ENCODE measurements at regions not wholly inside any gene's neighbourhood (a gene's known extent, or its start where the extent isn't known, plus 50 kb on each side); places are given as distances from the start of the nearest gene placed in this dataset.

- Histone ChIP-seq H3K36me3 (ENCODE audit: insufficient read depth, low read length) (no peaks in the 10 kb centered on the region), H3K27me3 (ENCODE audit: insufficient read depth, low read length, poor library complexity) (no peaks in the 10 kb centered on the region), H3K4me3 (ENCODE audit: low read depth in 1 of 2, low read length in 2 of 2) (no peak overlapping the region), H3K27ac (ENCODE audit: low read length) (no peak overlapping the region), H3K4me1 (ENCODE audit: insufficient read depth, low read length) (no peaks in the 10 kb centered on the region), H3K9ac (ENCODE audit: low read depth, low read length) (no peak overlapping the region), H2AFZ (ENCODE audit: low read depth, low read length) (no peak overlapping the region), H4K20me1 (ENCODE audit: insufficient read depth, low read length) (no peaks in the 10 kb centered on the region), H3K79me2 (ENCODE audit: insufficient read depth, low read length) (no peaks in the 10 kb centered on the region), H3K4me2 (ENCODE audit: insufficient read depth, low read length) (no peak overlapping the region), H3K9me3 (ENCODE audit: insufficient read depth, low read length, severe bottlenecking) (no peaks in the 10 kb centered on the region)
- TF ChIP-seq EZH2 (IDR thresholded peaks at IDR 0.05; ENCODE audit: borderline replicate concordance, low read depth, low read length, severe bottlenecking): no peak
- no peak for TF ChIP-seq CTCF (IDR thresholded peaks at IDR 0.05; ENCODE audit: borderline replicate concordance, extremely low read depth, low read length, poor library complexity, severe bottlenecking)
- ATAC-seq (ENCODE audit: insufficient read depth, low read depth) (no peak), DNase-seq (no peak)
These were observed 697.9 kb downstream of the MCTP2 start for GRCh38 chr15:94929282-94929681.

- DNase-seq (no peak), ATAC-seq (ENCODE audit: insufficient read depth, low read depth) (no peak)
- no peaks in the 10 kb centered on the region for H3K79me2 ChIP-seq (ENCODE audit: insufficient read depth, low read length)
- no peaks in the 10 kb centered on the region for H3K36me3 ChIP-seq (ENCODE audit: insufficient read depth, low read length)
- no peak overlapping the region for H3K4me3 ChIP-seq (ENCODE audit: low read depth in 1 of 2, low read length in 2 of 2)
- no peaks in the 10 kb centered on the region for H3K27me3 ChIP-seq (ENCODE audit: insufficient read depth, low read length, poor library complexity)
- no peak overlapping the region for H3K4me2 ChIP-seq (ENCODE audit: insufficient read depth, low read length)
- H3K27ac ChIP-seq (ENCODE audit: low read length): no peak overlapping the region
- no peaks in the 10 kb centered on the region for H3K9me3 ChIP-seq (ENCODE audit: insufficient read depth, low read length, severe bottlenecking)
- no peaks in the 10 kb centered on the region for H3K4me1 ChIP-seq (ENCODE audit: insufficient read depth, low read length)
- no peak overlapping the region for H2AFZ ChIP-seq (ENCODE audit: low read depth, low read length)
- TF ChIP-seq CTCF (IDR thresholded peaks at IDR 0.05; ENCODE audit: borderline replicate concordance, extremely low read depth, low read length, poor library complexity, severe bottlenecking): no peak
- TF ChIP-seq EZH2 (IDR thresholded peaks at IDR 0.05; ENCODE audit: borderline replicate concordance, low read depth, low read length, severe bottlenecking): no peak
- H4K20me1 ChIP-seq (ENCODE audit: insufficient read depth, low read length): no peaks in the 10 kb centered on the region
- H3K9ac ChIP-seq (ENCODE audit: low read depth, low read length): no peak overlapping the region
These were observed 699.1 kb downstream of the MCTP2 start for GRCh38 chr15:94930441-94930840.

- Histone ChIP-seq H3K79me2 (ENCODE audit: insufficient read depth, low read length) (no peaks in the 10 kb centered on the region), H2AFZ (ENCODE audit: low read depth, low read length) (no peak overlapping the region), H3K9me3 (ENCODE audit: insufficient read depth, low read length, severe bottlenecking) (no peaks in the 10 kb centered on the region), H3K27ac (ENCODE audit: low read length) (no peak overlapping the region), H3K27me3 (ENCODE audit: insufficient read depth, low read length, poor library complexity) (no peaks in the 10 kb centered on the region), H3K4me1 (ENCODE audit: insufficient read depth, low read length) (no peaks in the 10 kb centered on the region), H3K4me2 (ENCODE audit: insufficient read depth, low read length) (no peak overlapping the region), H4K20me1 (ENCODE audit: insufficient read depth, low read length) (no peaks in the 10 kb centered on the region), H3K9ac (ENCODE audit: low read depth, low read length) (no peak overlapping the region), H3K4me3 (ENCODE audit: low read depth in 1 of 2, low read length in 2 of 2) (no peak overlapping the region), H3K36me3 (ENCODE audit: insufficient read depth, low read length) (no peaks in the 10 kb centered on the region)
- DNase-seq: no peak
- no peak for TF ChIP-seq EZH2 (IDR thresholded peaks at IDR 0.05; ENCODE audit: borderline replicate concordance, low read depth, low read length, severe bottlenecking)
- no peak for ATAC-seq (ENCODE audit: insufficient read depth, low read depth)
These were observed 699.6 kb downstream of the MCTP2 start for GRCh38 chr15:94930960-94931359.

GRCh38 chr15:94934440-94934839 is 703.1 kb downstream of the MCTP2 start:
- Histone ChIP-seq H3K27ac (ENCODE audit: low read length) (no peak overlapping the region), H2AFZ (ENCODE audit: low read depth, low read length) (no peak overlapping the region), H3K9ac (ENCODE audit: low read depth, low read length) (no peak overlapping the region), H3K36me3 (ENCODE audit: insufficient read depth, low read length) (no peaks in the 10 kb centered on the region), H3K4me2 (ENCODE audit: insufficient read depth, low read length) (no peak overlapping the region), H3K27me3 (ENCODE audit: insufficient read depth, low read length, poor library complexity) (no peaks in the 10 kb centered on the region), H3K4me1 (ENCODE audit: insufficient read depth, low read length) (no peaks in the 10 kb centered on the region), H3K79me2 (ENCODE audit: insufficient read depth, low read length) (no peaks in the 10 kb centered on the region), H3K9me3 (ENCODE audit: insufficient read depth, low read length, severe bottlenecking) (no peaks in the 10 kb centered on the region), H3K4me3 (ENCODE audit: low read depth in 1 of 2, low read length in 2 of 2) (no peak overlapping the region), H4K20me1 (ENCODE audit: insufficient read depth, low read length) (no peaks in the 10 kb centered on the region)
- no peak for ATAC-seq (ENCODE audit: insufficient read depth, low read depth)
- DNase-seq: no peak
- no peak for TF ChIP-seq CTCF (IDR thresholded peaks at IDR 0.05; ENCODE audit: borderline replicate concordance, extremely low read depth, low read length, poor library complexity, severe bottlenecking)
- TF ChIP-seq EZH2 (IDR thresholded peaks at IDR 0.05; ENCODE audit: borderline replicate concordance, low read depth, low read length, severe bottlenecking): no peak
